ENCODE measurements at regions not wholly inside any gene's neighbourhood (a gene's known extent, or its start where the extent isn't known, plus 50 kb on each side); places are given as distances from the start of the nearest gene placed in this dataset.
"Not testable (repeated sequence)": the region's sequence is repeated elsewhere in the genome, so short reads cannot be mapped to it uniquely, and the experiment has no call there.

DNA sequence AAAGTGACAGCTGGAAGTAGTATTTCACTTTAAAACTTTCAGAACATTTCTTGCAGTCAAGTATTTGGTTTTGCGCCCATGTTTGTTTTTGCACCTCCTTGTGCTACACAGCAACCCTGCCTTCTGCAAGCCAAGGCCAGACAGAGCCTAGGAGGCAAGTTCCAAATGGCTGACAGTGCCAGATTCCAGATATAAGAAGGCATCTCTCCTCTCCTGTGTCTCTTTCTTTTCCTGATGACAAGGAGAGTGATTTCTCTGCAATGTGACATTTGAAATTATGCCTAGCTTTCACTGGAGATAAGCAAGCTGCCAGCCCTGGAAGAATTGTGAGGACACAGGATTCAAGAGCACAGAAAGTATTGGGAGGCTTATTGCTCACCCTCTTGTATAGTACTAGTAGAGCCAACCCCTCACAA lies 149.1 kb upstream of the TENT5A start:
- DNase-seq, result peak; percentile 84

DNA sequence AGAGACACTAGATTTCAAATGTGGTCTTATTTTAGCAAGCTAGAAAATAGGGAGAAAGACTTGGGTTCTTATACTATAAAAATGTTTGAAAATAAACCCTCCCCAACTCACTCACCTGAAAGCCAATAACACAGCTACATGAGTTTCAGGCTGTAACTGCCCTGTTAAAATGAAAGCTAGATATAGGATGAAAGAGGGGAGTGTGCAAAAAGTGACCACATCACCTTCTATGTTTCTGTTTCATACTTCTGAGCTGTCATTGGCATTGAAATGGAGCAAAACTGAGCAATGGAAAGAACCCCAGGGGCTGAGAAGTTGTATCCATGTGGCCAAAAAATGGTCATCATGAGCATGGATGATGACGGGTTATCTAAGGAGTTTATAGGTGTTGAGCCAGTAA lies 148.1 kb upstream of the TENT5A start:
- DNase-seq, result no peak

DNA sequence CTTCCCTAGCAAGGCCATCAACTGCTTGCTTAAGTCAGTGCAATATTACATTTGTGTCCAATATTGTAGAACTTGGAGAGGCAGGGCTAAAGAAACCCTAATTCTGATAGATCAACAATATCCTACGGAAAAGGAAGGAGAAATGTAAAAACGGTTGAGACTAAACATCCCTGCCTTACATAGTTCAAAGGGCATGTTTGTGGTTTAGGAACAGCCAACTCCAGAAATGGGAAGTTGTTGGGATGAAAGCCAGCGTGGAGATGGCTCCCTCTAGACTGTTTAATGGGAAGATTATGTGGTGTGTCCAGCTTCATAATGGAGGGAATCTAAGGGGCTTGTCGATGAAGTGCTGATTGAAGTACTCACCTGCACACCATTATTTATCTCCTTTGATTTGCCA lies 145.3 kb upstream of the TENT5A start:
- DNase-seq, result no peak

DNA sequence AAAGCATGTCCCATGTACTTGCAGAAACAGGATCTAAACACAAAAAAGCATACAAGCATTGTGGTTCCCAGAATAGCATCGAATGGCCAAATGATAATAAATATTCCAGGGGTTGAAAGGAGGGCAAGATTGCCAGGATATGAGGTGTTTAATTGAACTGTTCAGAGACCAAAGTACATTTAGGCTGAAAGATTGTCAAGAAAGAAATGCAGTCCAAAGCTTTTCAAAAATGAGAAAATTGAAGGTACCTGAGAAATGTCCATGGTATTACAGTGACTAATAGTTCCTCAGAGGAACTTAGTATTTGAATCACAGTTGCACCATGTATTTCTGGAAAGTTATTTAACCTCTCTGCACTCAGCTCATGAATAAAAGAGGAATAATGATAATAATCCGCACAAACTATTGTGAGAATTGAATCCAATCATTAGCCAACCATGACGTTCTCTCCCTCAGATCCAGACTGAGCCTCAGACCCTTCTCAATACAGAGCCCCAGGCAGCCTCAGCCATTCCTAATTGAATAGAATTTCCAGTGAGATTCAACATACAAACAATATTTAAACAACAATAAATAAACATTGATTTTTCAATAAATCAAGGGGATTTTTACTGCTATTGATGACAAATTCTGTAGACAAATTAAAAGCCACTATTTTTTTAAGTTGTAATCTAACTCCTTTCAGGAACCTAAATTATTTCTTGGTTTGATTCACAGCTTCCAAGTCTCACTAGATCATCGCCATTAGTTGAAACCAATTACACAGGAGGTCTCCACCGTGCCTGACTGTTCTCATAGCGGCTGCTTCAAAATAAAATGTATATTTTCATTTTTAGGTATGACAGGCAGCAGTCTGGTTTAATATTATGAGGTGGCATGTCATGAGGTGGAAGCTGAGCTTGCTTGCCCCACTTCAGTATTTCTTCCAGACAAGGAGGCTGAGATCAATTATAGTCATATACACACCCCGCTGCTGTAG lies 144.3 kb upstream of the TENT5A start:
- DNase-seq, result no peak

DNA sequence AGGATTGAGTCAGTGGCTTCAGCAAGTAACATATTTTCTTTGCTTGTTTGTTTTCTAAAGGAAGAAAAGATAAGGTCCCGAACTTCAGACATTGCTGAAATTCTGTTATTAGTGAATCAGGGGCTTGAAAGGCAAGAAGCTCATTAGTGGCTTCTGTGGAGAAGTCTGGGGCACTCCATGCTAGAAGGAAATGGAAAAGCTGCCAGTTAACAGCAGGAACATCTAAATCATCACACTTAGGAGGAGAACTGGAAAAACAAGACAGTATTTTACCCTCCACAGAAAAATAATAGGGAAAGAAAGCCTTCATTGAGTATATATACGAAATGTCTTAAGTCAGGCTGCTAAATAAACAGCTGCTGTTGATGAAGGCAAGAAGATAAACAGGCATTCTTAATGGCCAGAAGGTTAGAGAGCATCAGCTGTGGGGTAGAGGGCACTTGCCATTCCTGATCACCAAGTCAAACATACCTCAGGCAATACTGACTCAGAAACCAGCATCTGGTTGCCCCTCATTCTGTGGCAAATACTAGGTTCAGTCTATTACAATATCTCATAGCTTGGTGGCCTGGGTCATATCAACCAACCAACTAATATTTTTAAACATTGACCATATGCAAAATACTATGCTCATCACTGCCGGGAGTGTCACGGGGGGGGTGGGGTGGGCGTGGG lies 143.2 kb upstream of the TENT5A start:
- no peak for DNase-seq

DNA sequence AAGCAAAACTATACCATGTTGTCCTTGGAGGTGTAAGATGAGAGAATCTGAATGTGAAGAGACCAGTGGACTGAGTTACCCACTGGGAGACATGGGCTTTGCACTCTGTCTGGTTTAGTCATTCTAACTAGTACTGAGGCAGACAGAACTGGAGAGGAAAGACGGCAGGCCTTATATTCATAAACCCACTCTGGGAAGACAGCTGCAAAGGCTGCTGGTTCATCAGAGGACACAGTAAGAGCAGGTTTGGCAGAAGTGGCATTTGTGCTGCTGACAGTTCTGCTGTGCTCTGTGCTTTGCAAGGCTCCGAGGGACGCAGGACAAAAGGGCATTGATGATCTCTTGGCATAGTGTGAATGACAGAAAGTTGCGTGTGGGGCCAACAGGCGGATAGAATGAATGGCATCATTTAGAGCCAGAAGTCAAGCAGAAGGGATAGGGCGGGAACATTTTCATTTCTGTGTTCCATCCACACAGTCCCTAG lies 142.3 kb upstream of the TENT5A start:
- peak; percentile 33 for DNase-seq

DNA sequence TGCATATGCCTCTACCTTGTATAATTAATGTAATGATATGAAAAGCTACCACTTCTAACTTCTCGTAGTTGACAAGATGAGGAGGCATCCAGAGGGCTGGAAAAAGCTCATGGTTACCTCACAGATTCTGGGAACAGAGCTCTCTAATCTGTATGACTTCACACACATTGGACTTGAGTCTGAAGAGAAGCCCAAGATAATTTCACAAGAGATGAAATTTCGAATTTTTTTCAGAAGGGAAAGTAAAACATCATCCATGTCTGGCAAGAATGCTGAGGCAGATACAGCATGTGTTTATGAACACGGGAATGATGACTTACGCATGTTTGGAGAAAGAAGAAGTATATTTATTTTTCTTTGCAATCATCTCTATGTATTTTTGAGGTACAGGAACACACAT lies 141.8 kb upstream of the TENT5A start:
- DNase-seq, result peak; percentile 71

DNA sequence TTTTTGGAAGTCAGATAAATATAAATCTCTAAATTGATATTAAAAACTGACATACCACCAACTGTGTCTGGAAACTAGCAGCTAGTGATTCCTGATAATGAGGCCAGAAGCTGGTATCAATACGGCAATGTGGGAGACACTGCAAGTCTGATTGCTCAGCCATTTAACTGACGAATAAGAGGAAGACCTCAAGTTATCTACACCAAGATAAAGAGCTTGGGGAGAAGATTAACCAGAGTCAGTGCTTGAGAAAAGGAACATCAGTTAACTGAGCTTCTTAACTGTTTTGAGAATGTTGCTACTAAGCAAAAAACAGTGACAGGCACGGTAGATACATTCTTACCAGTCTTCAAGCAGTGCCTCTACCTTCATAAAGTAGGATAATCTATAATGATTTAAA lies 140.4 kb upstream of the TENT5A start:
- no peak for DNase-seq

DNA sequence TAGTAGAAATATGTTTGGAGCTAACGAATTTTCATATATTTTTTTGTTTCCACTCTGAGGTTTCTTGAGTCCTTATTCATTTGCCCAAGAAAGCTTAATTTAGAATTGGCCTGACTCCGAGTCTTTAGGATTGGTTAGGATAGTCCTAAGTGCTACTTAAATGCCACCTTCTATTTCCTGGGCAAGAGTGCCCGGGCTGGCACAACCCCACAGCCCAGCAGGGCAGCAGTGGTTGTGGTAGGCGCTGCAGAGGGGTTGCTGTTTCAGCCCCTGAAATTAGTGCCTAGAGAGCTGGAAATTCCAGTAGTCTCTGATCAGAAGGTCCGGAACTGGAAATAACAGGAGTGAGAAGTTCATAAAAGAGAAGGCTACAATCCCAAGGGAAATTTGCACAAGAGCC lies 139.4 kb upstream of the TENT5A start:
- no peak for DNase-seq

DNA sequence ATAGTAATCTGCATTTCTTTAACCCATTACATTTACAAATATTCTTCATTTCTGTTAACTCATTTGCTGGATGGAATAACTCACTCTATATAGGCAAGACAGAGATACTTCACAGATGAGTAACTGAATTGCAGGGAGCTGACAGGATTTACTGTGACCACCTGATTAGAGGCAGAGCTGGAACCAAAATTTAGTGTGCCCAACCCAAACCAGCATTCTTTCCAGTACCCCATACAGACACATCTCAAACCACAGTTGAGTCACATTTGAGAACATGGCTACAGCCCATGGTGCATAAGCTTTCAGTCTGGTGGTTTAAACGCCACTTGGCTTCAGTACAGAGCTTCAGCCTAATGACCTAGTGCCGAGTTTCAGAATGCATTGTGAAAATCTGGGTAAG lies 138.4 kb upstream of the TENT5A start:
- no peak for DNase-seq

DNA sequence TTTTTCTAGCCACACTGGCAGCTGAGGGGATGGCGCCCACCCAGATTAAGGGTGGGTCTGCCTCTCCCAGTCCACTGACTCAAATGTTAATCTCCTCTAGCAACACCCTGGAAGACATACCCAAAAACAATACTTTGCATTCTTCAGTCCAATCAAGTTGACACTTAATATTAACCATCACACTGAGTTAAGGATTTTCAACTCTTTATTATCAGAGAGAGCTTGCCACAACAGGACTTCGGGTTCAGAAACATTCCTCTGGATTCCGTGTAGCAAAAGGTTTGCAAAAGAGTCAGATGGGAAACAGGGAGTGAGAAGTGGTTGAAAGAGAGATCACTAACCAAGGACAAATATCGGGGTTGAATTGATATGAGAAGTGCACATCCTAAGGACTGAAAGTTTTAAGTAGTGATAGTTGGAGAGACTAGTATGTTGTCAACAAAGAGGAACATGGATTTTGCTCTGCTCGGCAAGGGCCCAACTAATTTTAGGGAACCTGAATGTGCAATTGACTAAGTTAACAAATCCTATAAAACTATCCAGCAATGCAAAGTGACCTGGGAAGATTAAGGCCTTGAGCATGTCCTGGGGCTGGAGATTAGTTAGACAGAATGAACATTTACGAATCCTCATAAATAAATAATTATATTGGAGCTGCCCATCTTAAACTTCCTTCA lies 137.0 kb upstream of the TENT5A start:
- no peak for DNase-seq

DNA sequence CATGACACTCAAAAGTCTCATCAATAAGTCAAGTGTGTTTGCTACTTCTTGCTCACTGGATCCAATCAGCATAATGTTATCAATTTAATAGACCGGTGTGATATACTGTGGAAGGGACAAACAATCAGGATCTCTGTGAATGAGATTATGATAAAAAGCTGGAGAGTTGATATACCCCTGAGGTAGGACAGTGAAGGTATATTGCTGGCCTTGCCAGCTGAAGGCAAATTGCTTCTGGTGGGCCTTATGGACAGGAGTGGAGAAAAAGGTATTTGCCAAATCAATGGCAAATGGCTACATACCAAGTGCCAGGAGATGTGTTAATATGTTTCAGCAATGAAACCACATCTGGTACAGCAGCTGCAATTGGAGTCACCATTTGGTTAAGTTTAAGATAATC lies 134.4 kb upstream of the TENT5A start:
- DNase-seq, result not testable (repeated sequence)

DNA sequence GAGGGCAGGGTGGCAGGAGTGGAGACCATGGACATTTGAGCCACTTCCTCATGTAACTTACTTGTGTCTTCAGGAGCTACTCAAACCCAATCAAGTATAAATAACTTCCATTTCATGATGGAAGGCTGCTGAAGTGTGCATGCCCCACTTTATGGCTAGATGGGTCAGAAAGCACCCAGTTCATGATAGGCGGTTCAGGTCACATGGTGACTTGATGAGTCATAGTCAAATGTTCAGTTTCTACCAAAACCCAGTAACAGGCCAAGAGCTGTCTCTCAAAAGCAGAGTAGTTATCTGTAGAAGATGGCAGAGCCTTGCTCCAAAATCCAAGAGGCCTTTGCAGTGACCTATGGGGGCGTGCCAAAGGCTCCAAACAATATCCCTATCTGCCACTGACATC lies 133.7 kb upstream of the TENT5A start:
- DNase-seq, result no peak

DNA sequence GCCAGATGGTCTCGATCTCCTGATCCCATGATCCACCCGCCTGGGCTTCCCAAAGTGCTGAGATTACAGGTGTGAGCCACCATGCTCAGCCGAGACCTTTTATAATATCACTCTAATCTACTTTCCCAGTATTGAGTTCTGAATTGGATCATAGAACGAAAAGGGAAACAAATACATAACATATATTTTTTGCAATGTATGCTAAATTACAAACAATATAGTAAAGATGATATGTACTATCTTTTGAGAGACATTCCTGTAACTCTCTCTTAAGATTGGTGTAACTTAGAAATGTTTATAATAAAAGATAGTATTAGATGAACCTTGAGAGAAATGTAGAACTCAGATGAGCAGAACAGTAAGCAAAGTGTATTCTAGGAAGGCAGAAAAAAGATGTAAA lies 129.2 kb upstream of the TENT5A start:
- no peak for DNase-seq

DNA sequence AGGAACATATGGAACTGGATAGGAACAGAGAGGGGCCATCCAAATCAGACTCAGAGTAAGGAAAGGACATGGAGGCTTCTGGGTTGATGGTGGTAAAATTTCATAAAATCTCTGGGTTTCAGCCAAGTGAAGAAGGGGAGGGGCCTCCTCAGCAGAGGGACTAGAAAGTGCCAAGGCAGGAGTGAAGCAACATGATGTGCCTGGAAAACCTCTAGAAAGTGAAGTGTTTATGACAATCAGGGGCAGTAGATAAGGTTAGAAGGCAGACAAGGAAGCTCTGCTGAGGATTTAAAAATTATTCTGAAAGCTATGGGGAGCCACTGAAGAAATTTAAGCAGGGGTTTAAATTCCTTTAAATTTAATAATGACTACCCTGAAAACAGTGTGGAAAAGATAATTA lies 126.0 kb upstream of the TENT5A start:
- DNase-seq, result no peak

DNA sequence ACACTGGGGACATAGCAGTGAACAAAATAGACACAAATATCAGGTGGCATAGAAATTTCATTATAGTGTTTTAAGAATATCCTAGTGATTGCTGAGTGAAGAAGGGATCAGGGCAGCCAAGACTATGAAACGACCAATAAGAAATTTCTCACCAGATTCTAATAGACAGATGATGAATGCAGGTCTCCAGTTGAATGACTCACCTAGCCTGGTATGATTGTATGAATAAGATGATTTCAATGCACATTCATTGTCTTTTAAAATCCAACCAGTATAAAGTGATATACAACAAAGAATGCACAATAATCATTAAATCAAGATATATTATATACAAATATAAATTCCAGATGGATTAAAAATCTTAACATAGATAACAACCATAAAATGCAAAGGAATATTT lies 124.5 kb upstream of the TENT5A start:
- no peak for DNase-seq

DNA sequence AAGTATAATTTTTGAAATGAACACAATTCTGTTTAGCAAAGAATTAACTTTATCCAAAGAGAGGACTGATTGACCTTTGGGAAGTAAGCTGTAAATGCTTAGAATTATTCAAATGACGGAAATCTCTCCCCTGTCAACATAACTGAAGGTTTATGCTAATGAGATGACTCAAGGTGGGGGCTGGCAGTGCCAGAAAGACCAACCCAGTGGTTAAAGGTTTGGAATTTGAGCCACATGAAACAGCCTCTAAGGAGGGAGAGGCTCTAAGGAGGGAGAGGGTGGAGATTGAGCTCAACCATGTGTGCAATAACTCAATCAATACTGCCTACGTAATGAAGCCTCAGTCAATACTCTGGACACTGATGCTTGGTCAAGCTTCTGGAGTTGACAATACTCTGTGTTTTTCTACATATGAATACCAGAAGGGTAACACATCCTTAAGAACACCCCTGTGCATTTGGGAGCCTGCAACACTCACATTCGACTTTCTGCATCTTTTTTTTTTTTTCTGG lies 123.4 kb upstream of the TENT5A start:
- DNase-seq, result no peak

DNA sequence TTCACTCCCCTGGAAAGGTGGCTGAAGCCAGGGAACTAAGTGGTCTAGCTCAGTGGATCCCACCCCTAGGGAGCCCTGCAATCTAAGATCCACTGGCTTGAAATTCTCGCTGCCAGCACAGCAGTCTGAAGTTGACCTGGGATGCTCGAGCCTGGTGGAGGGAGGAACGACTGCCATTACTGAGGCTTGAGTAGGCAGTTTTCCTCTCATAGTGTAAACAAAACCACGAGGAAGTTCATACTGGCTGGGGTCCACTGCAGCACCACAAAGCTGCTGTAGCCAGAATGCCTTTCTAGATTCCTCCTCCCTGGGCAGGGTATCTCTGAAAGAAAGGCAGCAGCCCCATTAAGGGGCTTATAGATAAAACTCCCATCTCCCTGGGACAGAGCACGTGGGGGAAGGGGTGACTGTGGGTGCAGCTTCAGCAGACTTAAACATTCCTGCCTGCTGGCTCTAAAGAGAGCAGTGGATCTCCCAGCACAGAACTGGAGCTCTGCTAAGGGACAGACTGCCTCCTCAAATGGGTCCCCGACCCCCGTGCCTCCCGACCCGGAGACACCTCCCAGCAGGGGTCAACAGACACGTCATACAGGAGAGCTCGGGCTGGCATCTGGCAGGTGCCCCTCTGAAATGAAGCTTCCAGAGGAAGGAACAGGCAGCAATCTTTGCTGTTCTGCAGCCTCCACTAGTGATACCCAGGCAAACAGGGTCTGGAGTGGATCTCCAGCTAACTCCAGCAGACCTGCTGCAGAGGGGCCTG lies 117.4 kb upstream of the TENT5A start:
- DNase-seq, result not testable (repeated sequence)

DNA sequence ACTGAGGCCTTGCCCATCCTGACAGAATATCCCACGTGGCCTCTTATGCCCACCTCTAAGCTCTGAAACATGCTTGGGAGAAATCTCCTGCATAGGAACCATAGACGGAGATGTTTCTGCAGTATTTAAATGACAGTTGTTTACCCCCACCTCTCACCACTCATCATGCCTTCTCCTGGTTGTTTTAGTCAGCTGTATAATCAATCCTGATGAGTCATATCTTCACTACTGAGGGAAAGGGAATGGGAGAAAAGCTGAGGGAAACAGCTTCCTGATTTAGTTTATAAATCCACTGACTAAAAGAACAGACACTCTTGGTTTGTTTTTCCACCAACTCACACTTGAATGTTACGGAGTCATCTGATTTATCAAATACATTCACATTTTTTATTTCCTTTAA lies 113.2 kb upstream of the TENT5A start:
- DNase-seq, result no peak

DNA sequence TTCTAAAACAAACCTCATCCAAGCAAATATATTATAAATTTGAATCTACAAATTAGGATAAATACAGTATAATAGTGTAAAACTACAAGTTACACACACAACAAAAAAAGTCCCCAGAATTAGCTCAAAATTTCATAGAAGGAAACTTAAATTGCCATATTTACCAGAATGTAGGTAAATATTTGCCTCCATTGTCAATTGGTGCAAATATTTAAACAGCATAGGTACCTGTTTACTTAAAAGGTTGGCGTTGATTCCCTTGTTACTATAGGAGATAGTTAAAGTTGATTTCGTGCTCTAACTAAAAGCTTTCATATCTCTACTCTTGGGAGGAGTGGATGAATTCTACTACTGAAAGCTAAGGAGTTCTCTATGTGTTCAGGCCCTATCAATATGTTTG lies 111.6 kb upstream of the TENT5A start:
- DNase-seq, result no peak

DNA sequence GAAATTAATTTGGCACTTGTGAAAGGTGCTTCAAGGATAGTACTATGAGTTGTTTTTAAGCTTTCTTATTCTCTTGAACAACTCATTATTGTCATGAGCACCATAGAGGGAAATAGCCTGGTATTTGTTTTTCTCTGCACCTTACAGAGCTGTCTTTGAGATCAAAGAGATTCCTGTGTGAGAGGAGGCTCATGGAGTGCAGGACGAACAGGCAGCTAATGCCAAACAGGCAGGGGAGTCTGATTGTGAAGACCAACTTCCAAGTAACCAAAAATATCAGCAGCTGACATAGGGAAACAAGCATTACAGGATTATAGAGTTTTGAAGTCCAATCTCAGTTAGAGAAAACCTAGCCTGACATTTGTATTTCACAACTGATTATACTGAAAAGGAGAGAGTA lies 110.6 kb upstream of the TENT5A start:
- DNase-seq, result no peak

DNA sequence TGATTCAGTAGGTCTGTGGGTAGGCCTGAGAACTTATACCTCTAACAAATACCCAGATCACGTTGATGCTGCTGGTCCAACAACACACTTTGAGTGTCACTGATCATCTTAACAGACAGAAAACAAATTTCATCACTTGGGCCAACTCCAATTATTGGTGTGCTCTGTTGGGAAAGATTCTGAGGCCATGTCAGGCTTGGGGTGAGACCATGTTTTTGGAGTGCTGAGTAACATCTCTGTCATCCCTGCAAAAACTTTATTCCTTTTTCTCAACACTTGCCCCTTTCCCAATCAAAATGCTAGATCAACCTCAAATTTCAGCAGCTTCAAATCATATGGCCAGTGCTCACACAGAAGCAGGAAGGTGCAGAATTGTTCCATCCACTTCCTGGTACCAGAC lies 108.8 kb upstream of the TENT5A start:
- DNase-seq, result no peak

All from skin of body (tissue), 1 donor.